ENCODE measurements at regions not wholly inside any gene's neighbourhood (a gene's known extent, or its start where the extent isn't known, plus 50 kb on each side); places are given as distances from the start of the nearest gene placed in this dataset.

GRCh38 chr4:138562544-138562991 is 320.4 kb upstream of the SLC7A11 start:
- H4K20me1 ChIP-seq (ENCODE audit: low read length) = no peaks in the 10 kb centered on the region
- no peaks in the 10 kb centered on the region for H3K27me3 ChIP-seq (ENCODE audit: low read length)
- DNase-seq = peak; percentile 68
- ATAC-seq = peak; percentile 80
- BruUV-seq (replicated peaks) = no TSS peak
- H3K4me2 ChIP-seq (ENCODE audit: low read length) = peak overlapping the region; percentile 56
- TF ChIP-seq CTCF (conservative IDR thresholded peaks at IDR 0.05; ENCODE audit: low read depth, low read length) (no peak), EZH2 (IDR thresholded peaks at IDR 0.05; ENCODE audit: low read length, unreplicated experiment) (no peak), EZH2phosphoT487 (IDR thresholded peaks at IDR 0.05; ENCODE audit: borderline replicate concordance, low read length) (no peak)
- H3K9ac ChIP-seq (ENCODE audit: low read length) = peak overlapping the region; percentile 45; the same call in 1 of the 2 replicates
- no peaks in the 10 kb centered on the region for H3K79me2 ChIP-seq (ENCODE audit: low read length)
- no peaks in the 10 kb centered on the region for H3K36me3 ChIP-seq (ENCODE audit: low read depth, low read length)
- peak overlapping the region; percentile 93 for H3K27ac ChIP-seq (ENCODE audit: low read length)
- H3K9me3 ChIP-seq (ENCODE audit: low read length) = no peaks in the 10 kb centered on the region
- peaks cover 9% of the 10 kb centered on the region for H3K4me1 ChIP-seq (ENCODE audit: insufficient read depth, low read length)
- ChIA-PET CTCF (interaction anchor here (1.0 kb wide), 1 partner anchor 15 kb away, joined by 4 read pairs; no protein-coding TSS in a partner anchor), POLR2A (ENCODE audit: unreplicated experiment) (interaction anchor here (0.7 kb wide), 1 partner anchor 151 kb away, joined by 3 read pairs; no protein-coding TSS in a partner anchor)
- intact Hi-C loops (cut with micrococcal nuclease) = no loop called here
- H2AFZ ChIP-seq (ENCODE audit: low read length) = peak overlapping the region; percentile 37; the same call in 1 of the 2 replicates
- H3F3A ChIP-seq (ENCODE audit: low read length, unreplicated experiment) = no peaks in the 10 kb centered on the region
- H3K9me2 ChIP-seq (replicated peaks; ENCODE audit: low read length) = no peaks in the 10 kb centered on the region
- H3K4me3 ChIP-seq (ENCODE audit: low read length) = no peak overlapping the region

- Histone ChIP-seq H4K20me1 (ENCODE audit: low read length) (no peaks in the 10 kb centered on the region), H3K79me2 (ENCODE audit: low read length) (no peaks in the 10 kb centered on the region), H3K27ac (ENCODE audit: low read length) (no peak overlapping the region; the same call in 1 of the 2 replicates), H3K36me3 (ENCODE audit: low read depth, low read length) (no peaks in the 10 kb centered on the region), H3K4me1 (ENCODE audit: insufficient read depth, low read length) (peaks cover 9% of the 10 kb centered on the region), H2AFZ (ENCODE audit: low read length) (no peak overlapping the region), H3K9ac (ENCODE audit: low read length) (no peak overlapping the region), H3K27me3 (ENCODE audit: low read length) (no peaks in the 10 kb centered on the region), H3K9me3 (ENCODE audit: low read length) (no peaks in the 10 kb centered on the region), H3K4me2 (ENCODE audit: low read length) (no peak overlapping the region), H3F3A (ENCODE audit: low read length, unreplicated experiment) (no peaks in the 10 kb centered on the region), H3K4me3 (ENCODE audit: low read length) (no peak overlapping the region), H3K9me2 (replicated peaks; ENCODE audit: low read length) (no peaks in the 10 kb centered on the region)
- ATAC-seq (no peak), DNase-seq (no peak)
- TF ChIP-seq CTCF (conservative IDR thresholded peaks at IDR 0.05; ENCODE audit: low read depth, low read length) (no peak), EZH2phosphoT487 (IDR thresholded peaks at IDR 0.05; ENCODE audit: borderline replicate concordance, low read length) (no peak), EZH2 (IDR thresholded peaks at IDR 0.05; ENCODE audit: low read length, unreplicated experiment) (no peak)
- ChIA-PET POLR2A (ENCODE audit: unreplicated experiment) (no interaction called here), CTCF (no interaction called here)
- intact Hi-C loops (cut with micrococcal nuclease) = no loop called here
- BruUV-seq (replicated peaks) = no TSS peak
Measured at GRCh38 chr4:138561906-138562305, 319.8 kb upstream of the SLC7A11 start.

GRCh38 chr4:138561276-138561880 is 319.2 kb upstream of the SLC7A11 start:
- Histone ChIP-seq H3K27ac (ENCODE audit: low read length) (no peak overlapping the region), H3K4me2 (ENCODE audit: low read length) (no peak overlapping the region), H3K9me3 (ENCODE audit: low read length) (no peaks in the 10 kb centered on the region), H3F3A (ENCODE audit: low read length, unreplicated experiment) (no peaks in the 10 kb centered on the region), H3K36me3 (ENCODE audit: low read depth, low read length) (no peaks in the 10 kb centered on the region), H2AFZ (ENCODE audit: low read length) (no peak overlapping the region), H3K9ac (ENCODE audit: low read length) (no peak overlapping the region), H3K4me1 (ENCODE audit: insufficient read depth, low read length) (peaks cover 9% of the 10 kb centered on the region), H3K4me3 (ENCODE audit: low read length) (no peak overlapping the region), H3K79me2 (ENCODE audit: low read length) (no peaks in the 10 kb centered on the region), H4K20me1 (ENCODE audit: low read length) (no peaks in the 10 kb centered on the region), H3K27me3 (ENCODE audit: low read length) (no peaks in the 10 kb centered on the region), H3K9me2 (replicated peaks; ENCODE audit: low read length) (no peaks in the 10 kb centered on the region)
- intact Hi-C loops (cut with micrococcal nuclease) = no loop called here
- ChIA-PET POLR2A (ENCODE audit: unreplicated experiment) (no interaction called here), CTCF (no interaction called here)
- ATAC-seq (no peak), DNase-seq (no peak)
- BruUV-seq (replicated peaks) = no TSS peak
- TF ChIP-seq EZH2 (IDR thresholded peaks at IDR 0.05; ENCODE audit: low read length, unreplicated experiment) = no peak
- TF ChIP-seq EZH2phosphoT487 (IDR thresholded peaks at IDR 0.05; ENCODE audit: borderline replicate concordance, low read length) = no peak
- TF ChIP-seq CTCF (conservative IDR thresholded peaks at IDR 0.05; ENCODE audit: low read depth, low read length) = no peak

Measured in PC-3 (cell line).